Neural progenitor cell (in vitro differentiated cells): ENCODE measurements at regions not wholly inside any gene's neighbourhood (a gene's known extent, or its start where the extent isn't known, plus 50 kb on each side); places are given as distances from the start of the nearest gene placed in this dataset.

Source experiments
- EZH2 ChIP-seq: fragments of 200-600 bp; sonication (generic); IDR thresholded peaks from 2 replicates; pipeline ENCODE4 v1.6.1; 2017; ENCODE audit warnings: antibody characterized with exemption, mild to moderate bottlenecking, moderate library complexity
- TF ChIP-seq, protein P1 (sequence below): fragments of 200-600 bp; sonication (generic); IDR thresholded peaks from 2 replicates; pipeline ENCODE4 v1.5.1; 2017; ENCODE audit warnings: antibody characterized with exemption, mild to moderate bottlenecking

- TF ChIP-seq, protein P1, sequence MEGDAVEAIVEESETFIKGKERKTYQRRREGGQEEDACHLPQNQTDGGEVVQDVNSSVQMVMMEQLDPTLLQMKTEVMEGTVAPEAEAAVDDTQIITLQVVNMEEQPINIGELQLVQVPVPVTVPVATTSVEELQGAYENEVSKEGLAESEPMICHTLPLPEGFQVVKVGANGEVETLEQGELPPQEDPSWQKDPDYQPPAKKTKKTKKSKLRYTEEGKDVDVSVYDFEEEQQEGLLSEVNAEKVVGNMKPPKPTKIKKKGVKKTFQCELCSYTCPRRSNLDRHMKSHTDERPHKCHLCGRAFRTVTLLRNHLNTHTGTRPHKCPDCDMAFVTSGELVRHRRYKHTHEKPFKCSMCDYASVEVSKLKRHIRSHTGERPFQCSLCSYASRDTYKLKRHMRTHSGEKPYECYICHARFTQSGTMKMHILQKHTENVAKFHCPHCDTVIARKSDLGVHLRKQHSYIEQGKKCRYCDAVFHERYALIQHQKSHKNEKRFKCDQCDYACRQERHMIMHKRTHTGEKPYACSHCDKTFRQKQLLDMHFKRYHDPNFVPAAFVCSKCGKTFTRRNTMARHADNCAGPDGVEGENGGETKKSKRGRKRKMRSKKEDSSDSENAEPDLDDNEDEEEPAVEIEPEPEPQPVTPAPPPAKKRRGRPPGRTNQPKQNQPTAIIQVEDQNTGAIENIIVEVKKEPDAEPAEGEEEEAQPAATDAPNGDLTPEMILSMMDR, result no peak
- no peak for TF ChIP-seq EZH2
Measured at GRCh38 chr6:90788781-90789180, 201.9 kb upstream of the MAP3K7 start.
